Neural progenitor cell (in vitro differentiated cells): ENCODE measurements at regions not wholly inside any gene's neighbourhood (a gene's known extent, or its start where the extent isn't known, plus 50 kb on each side); places are given as distances from the start of the nearest gene placed in this dataset.

ENCODE experiments used
- DNase-seq: peaks from one replicate; pipeline ENCODE4 v3.0.0-alpha.2; 2016; ENCODE audit warnings: low spot score
- H2AFZ ChIP-seq: fragments of 200-600 bp; sonication (generic); replicated peaks from 2 replicates; pipeline ENCODE4 v1.6.1; 2016; ENCODE audit warnings: antibody characterized with exemption
- H3F3A ChIP-seq: fragments of 200-600 bp; sonication (generic); 2 replicates; pipeline ENCODE4 v1.6.1; 2016; ENCODE audit warnings: antibody characterized with exemption, low read depth
- H3K27ac ChIP-seq: fragments of 200-600 bp; sonication (generic); 2 replicates; pipeline ENCODE4 v1.5.1; 2016; ENCODE audit warnings: mild to moderate bottlenecking
- H3K27me3 ChIP-seq: fragments of 200-600 bp; sonication (generic); 2 replicates; pipeline ENCODE4 v1.6.1; 2016; ENCODE audit warnings: mild to moderate bottlenecking, moderate library complexity
- H3K36me3 ChIP-seq: fragments of 200-600 bp; sonication (generic); 2 replicates; pipeline ENCODE4 v1.5.1; 2016
- H3K4me1 ChIP-seq: fragments of 200-600 bp; sonication (generic); 2 replicates; pipeline ENCODE4 v1.6.1; 2016; ENCODE audit warnings: mixed run types
- H3K4me2 ChIP-seq: fragments of 200-600 bp; sonication (generic); 2 replicates; pipeline ENCODE4 v1.6.1; 2016
- H3K4me3 ChIP-seq: fragments of 200-600 bp; sonication (generic); 2 replicates; pipeline ENCODE4 v1.5.1; 2016
- H3K79me2 ChIP-seq: fragments of 200-600 bp; sonication (generic); 2 replicates; pipeline ENCODE4 v1.6.1; 2016; ENCODE audit warnings: low read depth
- H3K9ac ChIP-seq: fragments of 200-600 bp; sonication (generic); 2 replicates; pipeline ENCODE4 v1.6.1; 2016
- H3K9me3 ChIP-seq: fragments of 200-600 bp; sonication (generic); 2 replicates; pipeline ENCODE4 v1.5.1; 2016; ENCODE audit warnings: low read depth
- H4K20me1 ChIP-seq: fragments of 200-600 bp; sonication (generic); 2 replicates; pipeline ENCODE4 v1.6.1; 2016; ENCODE audit warnings: low read depth
- H3K27ac Mint-ChIP-seq: 3 replicates; pipeline ENCODE4 v1.8.0; 2021; ENCODE audit warnings: mixed read lengths
- H3K27me3 Mint-ChIP-seq: 2 replicates; pipeline ENCODE4 v1.8.0; 2022; ENCODE audit warnings: low read depth, mild to moderate bottlenecking, inconsistent platforms, moderate library complexity, mixed read lengths; ENCODE audit not compliant: insufficient read depth
- H3K36me3 Mint-ChIP-seq: 3 replicates; pipeline ENCODE4 v1.8.0; 2021; ENCODE audit warnings: mixed read lengths
- H3K4me1 Mint-ChIP-seq: 3 replicates; pipeline ENCODE4 v1.8.0; 2021; ENCODE audit warnings: mixed read lengths
- H3K4me3 Mint-ChIP-seq: 3 replicates; pipeline ENCODE4 v1.8.0; 2021; ENCODE audit warnings: mild to moderate bottlenecking, moderate library complexity, mixed read lengths
- H3K9me3 Mint-ChIP-seq: 3 replicates; pipeline ENCODE4 v1.8.0; 2020; ENCODE audit warnings: mixed read lengths
- EZH2 ChIP-seq: fragments of 200-600 bp; sonication (generic); IDR thresholded peaks from 2 replicates; pipeline ENCODE4 v1.6.1; 2017; ENCODE audit warnings: antibody characterized with exemption, mild to moderate bottlenecking, moderate library complexity
- EZH2phosphoT487 ChIP-seq: fragments of 200-600 bp; sonication (generic); IDR thresholded peaks from 2 replicates; pipeline ENCODE4 v1.6.1; 2017; ENCODE audit warnings: antibody characterized with exemption
- TF ChIP-seq, protein P1 (sequence below): fragments of 200-600 bp; sonication (generic); IDR thresholded peaks from 2 replicates; pipeline ENCODE4 v1.5.1; 2017; ENCODE audit warnings: antibody characterized with exemption, mild to moderate bottlenecking

GRCh38 chr2:125125902-125126301 is 1100.8 kb downstream of the CNTNAP5 start:
- Histone ChIP-seq H3K36me3 (no peaks in the 10 kb centered on the region), H3K4me1 (no peaks in the 10 kb centered on the region), H3F3A (no peaks in the 10 kb centered on the region), H3K4me2 (no peak overlapping the region), H3K27me3 (no peaks in the 10 kb centered on the region), H3K27ac (no peak overlapping the region), H3K9me3 (no peaks in the 10 kb centered on the region), H3K79me2 (no peaks in the 10 kb centered on the region), H3K4me3 (no peak overlapping the region), H4K20me1 (no peaks in the 10 kb centered on the region), H2AFZ (no peak overlapping the region), H3K9ac (no peak overlapping the region)
- no peak for DNase-seq
- no peaks in the 10 kb centered on the region for H3K36me3 Mint-ChIP-seq
- H3K27ac Mint-ChIP-seq = no peak overlapping the region
- no peaks in the 10 kb centered on the region for H3K27me3 Mint-ChIP-seq
- H3K4me3 Mint-ChIP-seq = no peak overlapping the region
- TF ChIP-seq EZH2phosphoT487 = no peak
- TF ChIP-seq, protein P1, sequence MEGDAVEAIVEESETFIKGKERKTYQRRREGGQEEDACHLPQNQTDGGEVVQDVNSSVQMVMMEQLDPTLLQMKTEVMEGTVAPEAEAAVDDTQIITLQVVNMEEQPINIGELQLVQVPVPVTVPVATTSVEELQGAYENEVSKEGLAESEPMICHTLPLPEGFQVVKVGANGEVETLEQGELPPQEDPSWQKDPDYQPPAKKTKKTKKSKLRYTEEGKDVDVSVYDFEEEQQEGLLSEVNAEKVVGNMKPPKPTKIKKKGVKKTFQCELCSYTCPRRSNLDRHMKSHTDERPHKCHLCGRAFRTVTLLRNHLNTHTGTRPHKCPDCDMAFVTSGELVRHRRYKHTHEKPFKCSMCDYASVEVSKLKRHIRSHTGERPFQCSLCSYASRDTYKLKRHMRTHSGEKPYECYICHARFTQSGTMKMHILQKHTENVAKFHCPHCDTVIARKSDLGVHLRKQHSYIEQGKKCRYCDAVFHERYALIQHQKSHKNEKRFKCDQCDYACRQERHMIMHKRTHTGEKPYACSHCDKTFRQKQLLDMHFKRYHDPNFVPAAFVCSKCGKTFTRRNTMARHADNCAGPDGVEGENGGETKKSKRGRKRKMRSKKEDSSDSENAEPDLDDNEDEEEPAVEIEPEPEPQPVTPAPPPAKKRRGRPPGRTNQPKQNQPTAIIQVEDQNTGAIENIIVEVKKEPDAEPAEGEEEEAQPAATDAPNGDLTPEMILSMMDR = no peak
- no peak for TF ChIP-seq EZH2
- no peaks in the 10 kb centered on the region for H3K9me3 Mint-ChIP-seq
- no peaks in the 10 kb centered on the region for H3K4me1 Mint-ChIP-seq

DNA sequence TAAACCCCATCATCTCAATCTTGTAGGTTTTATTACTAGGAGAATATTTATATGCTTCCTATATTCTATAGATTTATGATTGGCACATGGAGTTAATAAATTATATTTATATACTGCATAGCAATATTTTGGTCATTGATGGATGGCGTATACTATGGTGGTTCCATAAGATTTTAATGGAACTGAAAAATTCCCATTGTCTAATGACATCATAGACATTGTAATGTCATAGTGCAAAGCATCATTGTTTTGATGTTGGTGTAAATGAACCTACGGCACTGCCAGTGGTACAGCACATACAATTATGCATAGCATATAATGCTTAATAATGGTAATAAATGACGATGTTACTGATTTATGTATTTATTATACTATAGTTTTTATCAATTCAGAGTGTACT is 1135.9 kb downstream of the CNTNAP5 start:
- no peaks in the 10 kb centered on the region for H3K9me3 Mint-ChIP-seq
- H3K27ac Mint-ChIP-seq = no peak overlapping the region
- peaks cover 15% of the 10 kb centered on the region for H3K4me1 Mint-ChIP-seq
- no peaks in the 10 kb centered on the region for H3K36me3 Mint-ChIP-seq
- no peaks in the 10 kb centered on the region for H3F3A ChIP-seq
- no peak overlapping the region for H3K9ac ChIP-seq
- TF ChIP-seq EZH2 (no peak), EZH2phosphoT487 (no peak)
- TF ChIP-seq, protein P1 = no peak
- H3K27me3 Mint-ChIP-seq = peaks cover 2% of the 10 kb centered on the region
- no peak for DNase-seq
- H3K36me3 ChIP-seq = no peaks in the 10 kb centered on the region
- no peaks in the 10 kb centered on the region for H3K79me2 ChIP-seq
- no peaks in the 10 kb centered on the region for H3K27me3 ChIP-seq
- no peaks in the 10 kb centered on the region for H4K20me1 ChIP-seq
- H3K4me3 ChIP-seq = no peak overlapping the region
- H3K9me3 ChIP-seq = no peaks in the 10 kb centered on the region
- H3K4me2 ChIP-seq = no peak overlapping the region
- no peak overlapping the region for H3K4me3 Mint-ChIP-seq
- no peak overlapping the region for H3K27ac ChIP-seq
- no peaks in the 10 kb centered on the region for H3K4me1 ChIP-seq
- no peak overlapping the region for H2AFZ ChIP-seq

DNA sequence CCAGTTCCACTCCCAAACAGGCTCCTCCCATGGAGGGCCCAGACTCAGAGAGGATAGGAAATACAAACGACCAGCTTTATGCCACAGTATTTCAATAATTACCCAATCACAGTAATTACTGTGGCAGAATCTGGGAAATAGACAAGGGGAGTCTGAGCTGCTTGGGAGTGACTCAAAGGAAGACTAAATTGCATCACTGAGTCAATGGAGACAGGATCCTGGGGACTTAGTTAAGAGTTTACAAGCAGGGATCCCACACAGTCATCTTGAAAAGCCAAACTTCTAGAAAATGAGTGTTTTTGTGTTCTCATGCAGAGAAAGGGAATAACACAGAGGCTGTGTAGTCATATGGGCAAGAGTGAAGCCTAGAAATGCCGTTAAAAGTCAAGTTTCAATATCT is 1142.1 kb downstream of the CNTNAP5 start:
- no peaks in the 10 kb centered on the region for H3K4me1 Mint-ChIP-seq
- no peaks in the 10 kb centered on the region for H3K27me3 ChIP-seq
- H2AFZ ChIP-seq = no peak overlapping the region
- no peaks in the 10 kb centered on the region for H3K9me3 Mint-ChIP-seq
- no peaks in the 10 kb centered on the region for H3F3A ChIP-seq
- no peaks in the 10 kb centered on the region for H3K9me3 ChIP-seq
- no peak overlapping the region for H3K4me3 ChIP-seq
- H3K79me2 ChIP-seq = no peaks in the 10 kb centered on the region
- TF ChIP-seq EZH2 = no peak
- TF ChIP-seq EZH2phosphoT487 = no peak
- TF ChIP-seq, protein P1 = no peak
- no peaks in the 10 kb centered on the region for H3K4me1 ChIP-seq
- no peak overlapping the region for H3K27ac ChIP-seq
- H3K4me2 ChIP-seq = no peak overlapping the region
- no peak overlapping the region for H3K9ac ChIP-seq
- no peaks in the 10 kb centered on the region for H3K27me3 Mint-ChIP-seq
- H4K20me1 ChIP-seq = no peaks in the 10 kb centered on the region
- H3K36me3 Mint-ChIP-seq = no peaks in the 10 kb centered on the region
- H3K36me3 ChIP-seq = no peaks in the 10 kb centered on the region
- no peak overlapping the region for H3K27ac Mint-ChIP-seq
- no peak overlapping the region for H3K4me3 Mint-ChIP-seq
- no peak for DNase-seq

- TF ChIP-seq EZH2phosphoT487 (no peak), EZH2 (no peak)
- TF ChIP-seq, protein P1 = no peak
- H3K4me3 Mint-ChIP-seq = no peak overlapping the region
- H3K27me3 Mint-ChIP-seq = no peaks in the 10 kb centered on the region
- no peak overlapping the region for H2AFZ ChIP-seq
- H3K36me3 Mint-ChIP-seq = no peaks in the 10 kb centered on the region
- H3K9me3 Mint-ChIP-seq = no peaks in the 10 kb centered on the region
- no peaks in the 10 kb centered on the region for H3K36me3 ChIP-seq
- no peaks in the 10 kb centered on the region for H3K4me1 ChIP-seq
- H3F3A ChIP-seq = no peaks in the 10 kb centered on the region
- no peaks in the 10 kb centered on the region for H3K27me3 ChIP-seq
- no peak overlapping the region for H3K9ac ChIP-seq
- H3K27ac ChIP-seq = no peak overlapping the region
- no peaks in the 10 kb centered on the region for H3K79me2 ChIP-seq
- H3K4me2 ChIP-seq = no peak overlapping the region
- H4K20me1 ChIP-seq = no peaks in the 10 kb centered on the region
- no peak overlapping the region for H3K4me3 ChIP-seq
- DNase-seq = no peak
- no peak overlapping the region for H3K27ac Mint-ChIP-seq
- no peaks in the 10 kb centered on the region for H3K9me3 ChIP-seq
- no peaks in the 10 kb centered on the region for H3K4me1 Mint-ChIP-seq
These were observed 1142.7 kb downstream of the CNTNAP5 start for GRCh38 chr2:125167820-125168219.
